Mucosa of rectum (tissue), 2 donors: ENCODE measurements at regions not wholly inside any gene's neighbourhood (a gene's known extent, or its start where the extent isn't known, plus 50 kb on each side); places are given as distances from the start of the nearest gene placed in this dataset.

Experiments
- H3K27ac ChIP-seq, 2 donors: one replicate each; pipeline ENCODE4 v1.7.0; 2013; ENCODE audit warnings: inconsistent platforms in 2 of 2, low read depth in 2 of 2, low read length in 2 of 2
- H3K27me3 ChIP-seq, 2 donors: one replicate each; pipeline ENCODE4 v1.7.0; 2013; ENCODE audit warnings: low read length in 2 of 2; ENCODE audit not compliant: control insufficient read depth in 2 of 2, insufficient read depth in 2 of 2
- H3K36me3 ChIP-seq, 2 donors: one replicate each; pipeline ENCODE4 v1.7.0; 2013; ENCODE audit warnings: low read length in 2 of 2; ENCODE audit not compliant: control insufficient read depth in 2 of 2, insufficient read depth in 2 of 2
- H3K4me1 ChIP-seq, 2 donors: one replicate each; pipeline ENCODE4 v1.7.0; 2013; ENCODE audit warnings: low read length in 2 of 2, mild to moderate bottlenecking in 1 of 2; ENCODE audit not compliant: control insufficient read depth in 2 of 2, insufficient read depth in 2 of 2
- H3K4me3 ChIP-seq, 2 donors: one replicate each; pipeline ENCODE4 v1.7.0; 2013; ENCODE audit warnings: low read length in 2 of 2
- H3K9ac ChIP-seq, 2 donors: one replicate each; pipeline ENCODE4 v1.7.0; 2013; ENCODE audit warnings: low read length in 2 of 2, low read depth in 1 of 2, mild to moderate bottlenecking in 1 of 2
- H3K9me3 ChIP-seq, 2 donors: one replicate each; pipeline ENCODE4 v1.7.0; 2013; ENCODE audit warnings: low read length in 2 of 2; ENCODE audit not compliant: control insufficient read depth in 2 of 2
- donor health status: healthy.
- donor health status: Normal muscosa, but diverticular disease.

DNA sequence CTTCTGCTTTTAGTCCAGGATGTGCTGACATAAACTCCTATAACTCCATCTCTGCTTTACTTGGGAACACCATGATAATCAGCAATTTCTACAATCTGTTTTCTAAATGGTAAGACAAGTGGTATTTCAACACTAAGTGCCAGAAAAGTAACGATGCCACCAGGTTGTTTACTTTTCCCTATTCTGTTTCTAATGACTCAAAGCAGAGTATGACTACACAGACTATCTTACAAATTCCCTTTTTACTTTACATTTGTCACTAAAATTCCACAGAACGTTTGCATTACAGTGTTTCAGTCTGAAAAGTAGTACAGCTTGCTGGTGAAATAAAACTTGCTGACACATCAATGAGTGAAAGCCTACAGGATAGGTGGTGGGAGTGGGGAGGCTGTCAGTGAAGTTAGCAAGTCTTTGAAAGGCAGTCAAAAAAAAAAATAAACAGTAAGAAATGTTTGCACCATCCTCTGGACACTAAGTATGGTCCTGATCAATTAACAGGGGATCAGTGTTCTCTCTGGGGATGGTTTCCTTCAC is 186.5 kb downstream of the LURAP1L start:
- no peaks in the 10 kb centered on the region for H3K9me3 ChIP-seq
- no peak overlapping the region for H3K27ac ChIP-seq
- H3K4me1 ChIP-seq: no peaks in the 10 kb centered on the region

DNA sequence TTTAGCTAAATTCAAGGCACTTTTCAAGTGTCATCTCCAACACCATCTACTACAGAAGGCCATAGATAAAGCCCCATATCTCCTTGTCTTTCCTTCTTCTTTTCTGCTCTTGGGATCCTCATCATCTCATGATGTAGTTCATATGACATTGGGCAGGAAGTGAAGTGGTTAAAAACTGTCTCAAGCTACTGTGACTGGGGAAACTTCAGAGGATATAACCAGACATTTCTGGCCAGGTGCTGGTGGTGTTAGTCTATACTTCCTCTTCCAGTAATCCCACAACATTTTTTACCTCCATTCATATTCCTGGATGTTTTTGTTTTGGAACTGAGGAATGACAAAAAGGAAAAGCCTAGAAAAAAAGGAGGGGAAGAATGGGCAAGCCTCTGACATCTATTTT is 188.7 kb downstream of the LURAP1L start:
- Histone ChIP-seq H3K36me3 (no peaks in the 10 kb centered on the region), H3K9me3 (no peaks in the 10 kb centered on the region), H3K27ac (no peak overlapping the region)

More for the DNA sequence above, 186.5 kb downstream of the LURAP1L start:
- Histone ChIP-seq H3K36me3 (no peaks in the 10 kb centered on the region), H3K9ac (no peak overlapping the region), H3K27me3 (no peaks in the 10 kb centered on the region), H3K4me3 (no peak overlapping the region)

DNA sequence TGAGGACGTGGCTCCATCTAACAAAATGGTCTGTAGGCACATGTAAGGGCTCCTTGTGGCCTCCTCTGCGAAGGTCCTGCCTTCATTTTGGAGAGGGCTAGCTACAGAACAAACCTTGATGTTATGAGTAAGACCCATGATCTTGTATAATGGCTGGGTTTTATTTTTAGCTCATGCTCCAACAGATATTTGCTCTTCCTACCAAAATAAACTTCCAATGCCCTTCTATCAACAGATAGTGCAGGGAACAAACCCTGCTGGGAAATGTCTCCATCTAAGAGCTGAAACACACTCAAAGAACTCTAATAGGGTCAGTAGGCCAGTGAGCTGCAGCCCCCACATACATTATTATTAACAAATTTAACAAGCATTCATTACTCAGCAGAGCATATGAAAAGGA is 189.5 kb downstream of the LURAP1L start:
- no peak overlapping the region for H3K4me3 ChIP-seq
- H3K4me1 ChIP-seq: no peaks in the 10 kb centered on the region
- H3K27ac ChIP-seq: no peak overlapping the region
- no peaks in the 10 kb centered on the region for H3K9me3 ChIP-seq
- H3K27me3 ChIP-seq: no peaks in the 10 kb centered on the region
- H3K36me3 ChIP-seq: no peaks in the 10 kb centered on the region
- H3K9ac ChIP-seq: no peak overlapping the region

More for the DNA sequence above, 188.7 kb downstream of the LURAP1L start:
- Histone ChIP-seq H3K4me3 (no peak overlapping the region), H3K4me1 (no peaks in the 10 kb centered on the region), H3K27me3 (no peaks in the 10 kb centered on the region), H3K9ac (no peak overlapping the region)

DNA sequence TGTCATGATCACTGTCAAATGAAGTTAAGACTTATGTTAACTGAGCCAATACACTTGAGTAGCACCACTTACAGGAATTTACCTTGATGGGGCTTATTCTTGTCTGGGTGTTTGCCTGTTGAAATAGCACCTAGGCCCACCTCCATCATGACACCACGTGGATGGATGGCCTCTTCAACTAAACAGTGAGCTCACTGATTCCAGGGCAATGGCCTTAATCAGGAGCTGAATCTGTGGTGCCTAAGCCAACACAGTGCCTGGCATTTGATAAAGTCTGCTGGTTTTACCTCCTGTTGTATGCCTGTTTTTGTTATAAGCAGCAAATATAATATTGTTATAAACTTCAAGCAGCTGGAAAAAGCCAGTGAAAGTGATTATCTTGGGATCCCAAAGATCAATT is 190.5 kb downstream of the LURAP1L start:
- H3K36me3 ChIP-seq: no peaks in the 10 kb centered on the region
- H3K27ac ChIP-seq: no peak overlapping the region
- no peak overlapping the region for H3K9ac ChIP-seq
- no peaks in the 10 kb centered on the region for H3K9me3 ChIP-seq
- H3K4me1 ChIP-seq: no peaks in the 10 kb centered on the region
- no peaks in the 10 kb centered on the region for H3K27me3 ChIP-seq
- no peak overlapping the region for H3K4me3 ChIP-seq

DNA sequence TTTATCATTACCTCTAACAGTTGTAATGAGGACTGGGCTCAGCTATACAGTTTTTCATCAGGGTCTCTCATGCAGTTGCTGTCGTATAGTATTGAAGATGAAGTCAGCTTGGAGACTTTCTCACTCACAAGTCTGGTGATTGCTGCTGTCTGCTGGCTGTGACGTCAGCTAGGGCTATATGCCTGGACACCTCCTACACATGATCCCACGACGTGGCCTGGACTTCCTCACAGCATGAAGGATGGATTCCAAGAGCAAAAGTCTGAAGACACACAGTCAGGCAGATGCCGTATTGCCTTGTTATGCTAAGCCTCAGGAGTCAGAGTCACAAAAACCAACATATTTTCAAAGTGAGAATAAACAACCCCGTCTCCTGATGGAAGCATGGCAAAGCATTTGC is 193.3 kb downstream of the LURAP1L start:
- H3K4me3 ChIP-seq: no peak overlapping the region
- no peak overlapping the region for H3K9ac ChIP-seq
- H3K27me3 ChIP-seq: no peaks in the 10 kb centered on the region
- no peaks in the 10 kb centered on the region for H3K4me1 ChIP-seq
- no peaks in the 10 kb centered on the region for H3K9me3 ChIP-seq
- no peaks in the 10 kb centered on the region for H3K36me3 ChIP-seq
- no peak overlapping the region for H3K27ac ChIP-seq

DNA sequence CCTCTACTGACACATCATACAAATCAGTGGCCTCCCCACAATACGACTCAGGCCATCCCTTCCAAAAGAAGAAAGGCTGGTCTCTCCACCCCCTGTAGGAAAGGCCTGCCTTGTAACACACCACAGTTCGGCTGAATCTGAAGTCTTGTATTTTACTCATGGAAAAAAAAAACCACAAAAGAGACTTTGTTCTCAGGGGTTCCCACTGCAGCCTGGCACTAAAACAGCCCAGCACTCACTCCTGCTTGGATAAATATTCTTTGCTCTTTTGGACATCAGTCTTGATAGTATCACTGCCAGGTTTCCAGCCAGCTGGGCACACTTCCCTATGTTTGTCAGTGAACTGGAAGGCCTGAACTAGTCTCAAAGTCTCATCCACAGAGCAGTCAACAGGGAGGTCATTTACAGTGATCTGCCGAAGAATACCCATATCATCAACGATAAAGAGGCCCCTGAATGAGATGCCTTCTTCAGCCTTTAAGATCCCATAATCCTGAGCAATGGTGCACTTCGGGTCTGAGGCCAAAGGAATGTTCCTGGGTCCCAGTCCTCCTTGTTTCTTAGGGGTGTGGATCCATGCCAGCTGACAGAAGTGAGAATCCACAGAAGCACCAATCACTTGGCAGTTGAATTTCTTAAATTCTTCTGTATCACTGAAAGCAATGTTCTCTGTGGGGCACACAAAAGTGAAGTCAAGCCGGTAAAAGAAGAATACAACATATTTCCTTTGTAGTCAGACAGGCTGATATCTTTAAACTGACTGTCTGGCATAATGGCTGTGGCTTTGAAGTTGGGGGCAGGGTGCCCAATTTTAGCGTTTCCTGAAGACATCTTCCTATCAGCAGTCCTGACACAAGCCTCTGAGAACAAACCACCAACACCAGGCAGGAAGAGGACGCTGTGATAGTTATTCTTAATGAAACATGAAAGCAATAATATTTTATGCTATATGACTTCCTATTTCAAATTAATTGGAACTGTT is 198.1 kb downstream of the LURAP1L start:
- Histone ChIP-seq H3K36me3 (no peaks in the 10 kb centered on the region), H3K4me1 (no peaks in the 10 kb centered on the region), H3K27ac (no peak overlapping the region), H3K4me3 (no peak overlapping the region), H3K9me3 (no peaks in the 10 kb centered on the region), H3K9ac (no peak overlapping the region), H3K27me3 (no peaks in the 10 kb centered on the region)

DNA sequence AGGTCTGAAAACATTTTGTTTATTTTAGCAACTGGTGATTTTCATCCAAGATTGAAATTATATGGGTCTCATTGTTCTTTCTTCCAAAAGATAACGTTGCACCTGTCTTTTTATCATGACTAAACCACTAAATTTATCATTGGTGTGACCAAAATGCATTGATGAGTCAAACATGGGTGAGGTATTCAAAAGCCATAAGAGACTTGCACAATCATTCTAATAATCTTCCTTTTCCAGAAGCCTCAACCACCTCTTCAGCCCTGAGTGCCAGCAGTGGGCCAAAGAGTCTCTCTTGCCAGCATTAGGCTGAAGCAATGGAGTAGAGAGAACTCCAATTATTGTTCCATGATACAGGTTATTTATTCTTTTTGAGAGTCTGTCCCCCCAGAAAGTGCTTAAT is 198.9 kb downstream of the LURAP1L start:
- H3K4me3 ChIP-seq: no peak overlapping the region
- no peaks in the 10 kb centered on the region for H3K4me1 ChIP-seq
- no peak overlapping the region for H3K27ac ChIP-seq
- no peak overlapping the region for H3K9ac ChIP-seq
- no peaks in the 10 kb centered on the region for H3K9me3 ChIP-seq
- no peaks in the 10 kb centered on the region for H3K36me3 ChIP-seq
- no peaks in the 10 kb centered on the region for H3K27me3 ChIP-seq

DNA sequence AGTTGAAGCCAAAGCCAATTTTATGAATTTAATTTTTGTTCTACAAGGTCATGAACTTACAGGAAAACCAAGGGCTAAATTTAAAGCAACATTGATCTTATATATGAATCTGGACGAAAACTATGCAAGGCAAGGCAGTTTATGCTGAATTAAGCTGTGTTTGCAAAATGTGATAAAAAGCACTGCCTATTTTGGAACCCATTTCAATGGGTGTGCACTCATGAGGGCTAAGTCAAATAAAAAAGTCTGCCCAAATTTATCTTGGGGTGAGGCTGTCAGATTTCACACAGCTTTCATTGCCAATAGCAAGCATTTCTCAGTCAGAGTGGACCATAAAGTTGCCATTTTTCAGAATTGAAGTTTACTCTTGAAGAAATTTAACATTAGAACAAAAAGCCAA is 199.9 kb downstream of the LURAP1L start:
- Histone ChIP-seq H3K9me3 (no peaks in the 10 kb centered on the region), H3K4me3 (no peak overlapping the region), H3K4me1 (no peaks in the 10 kb centered on the region), H3K9ac (no peak overlapping the region), H3K27ac (no peak overlapping the region), H3K27me3 (no peaks in the 10 kb centered on the region), H3K36me3 (no peaks in the 10 kb centered on the region)

DNA sequence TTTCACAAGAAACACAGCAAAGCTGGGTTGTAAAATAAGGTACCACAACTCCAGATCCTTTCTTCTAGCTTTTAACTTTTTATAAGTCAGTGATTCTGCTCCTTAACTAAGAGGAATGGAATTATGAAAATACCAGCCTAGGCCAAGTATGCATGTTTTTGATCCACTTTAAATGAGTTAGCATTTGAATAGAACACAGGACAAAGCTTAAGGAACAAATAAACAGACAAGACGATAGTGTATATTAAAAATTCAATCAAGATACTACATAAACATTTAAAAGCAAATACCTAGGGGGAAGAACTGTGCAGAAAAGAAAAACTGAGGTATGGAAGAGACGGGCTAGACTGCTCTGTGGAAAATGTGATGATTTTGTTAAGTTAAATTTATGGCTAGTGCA is 200.7 kb downstream of the LURAP1L start:
- Histone ChIP-seq H3K27me3 (no peaks in the 10 kb centered on the region), H3K36me3 (no peaks in the 10 kb centered on the region), H3K27ac (no peak overlapping the region), H3K4me3 (no peak overlapping the region), H3K9ac (no peak overlapping the region), H3K4me1 (no peaks in the 10 kb centered on the region), H3K9me3 (no peaks in the 10 kb centered on the region)

DNA sequence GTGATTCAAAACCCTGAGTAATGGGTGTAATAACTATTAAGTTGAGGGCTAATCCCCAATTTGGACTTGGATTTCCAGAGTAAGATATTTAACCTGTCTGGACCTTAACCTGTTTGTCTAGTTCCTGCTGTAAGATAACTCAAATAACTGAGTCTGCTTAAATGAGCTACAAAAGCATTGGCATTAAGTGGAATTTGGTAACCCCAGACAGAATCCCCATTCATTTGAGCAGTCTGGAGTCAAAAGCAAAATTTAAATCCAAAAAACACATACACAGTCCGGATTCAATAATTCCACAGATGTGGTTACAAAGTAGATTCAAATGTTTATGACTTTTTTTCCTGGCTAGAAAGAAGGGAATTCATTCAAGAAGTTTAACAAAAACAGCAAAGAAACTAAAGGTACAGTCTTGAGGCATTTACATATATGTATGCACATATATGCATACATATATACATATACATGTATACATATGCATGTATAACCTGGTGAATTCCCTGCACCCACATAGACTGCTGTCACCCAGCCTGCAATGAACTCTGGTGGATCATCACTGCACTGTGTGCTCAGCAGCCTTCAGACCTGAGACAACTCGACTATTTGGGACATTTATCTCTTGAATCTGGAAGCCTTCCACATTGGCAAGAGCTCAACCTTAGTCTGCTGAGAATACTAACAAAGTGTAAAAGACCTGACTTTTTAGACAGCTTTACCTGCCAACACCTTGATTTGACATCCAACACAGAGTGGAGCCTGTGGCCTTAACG is 205.4 kb downstream of the LURAP1L start:
- H3K9me3 ChIP-seq: no peaks in the 10 kb centered on the region
- H3K27ac ChIP-seq: no peak overlapping the region
- H3K4me3 ChIP-seq: no peak overlapping the region
- H3K27me3 ChIP-seq: no peaks in the 10 kb centered on the region
- H3K36me3 ChIP-seq: no peaks in the 10 kb centered on the region
- no peak overlapping the region for H3K9ac ChIP-seq
- H3K4me1 ChIP-seq: no peaks in the 10 kb centered on the region
